ENCODE measurements at regions not wholly inside any gene's neighbourhood (a gene's known extent, or its start where the extent isn't known, plus 50 kb on each side); places are given as distances from the start of the nearest gene placed in this dataset.

DNA sequence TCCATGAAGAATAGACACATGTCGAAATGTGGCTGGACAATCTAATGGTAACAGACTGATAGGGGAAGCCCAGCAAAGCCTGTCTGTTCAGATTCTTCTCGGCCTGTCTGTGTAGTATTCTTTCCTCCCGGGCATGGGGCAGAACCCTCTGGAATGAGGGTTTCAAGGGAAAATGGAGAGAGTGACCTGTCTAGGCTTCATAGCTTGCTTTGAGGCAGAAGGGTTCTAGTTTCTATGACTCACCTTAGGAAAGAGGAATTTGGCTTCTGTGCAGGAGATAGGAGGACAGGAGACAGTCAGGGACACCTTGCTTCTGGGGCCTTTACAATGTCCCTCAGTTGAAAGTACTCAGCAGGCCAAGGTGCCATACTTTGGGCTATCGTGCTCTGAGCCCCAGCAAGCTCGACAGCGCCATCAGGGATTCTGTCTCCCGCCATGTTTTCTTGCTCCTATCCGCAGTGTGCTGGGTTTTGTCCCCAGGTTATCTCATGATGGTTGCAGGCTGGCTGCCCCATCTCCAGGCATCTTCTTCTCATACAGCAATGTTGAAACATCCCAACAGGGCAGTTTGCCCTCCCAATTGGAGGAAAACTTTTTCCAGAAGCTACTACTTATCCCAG is 74.7 kb upstream of the TLK1 start:
- H3K4me3 ChIP-seq (ENCODE audit: low read length): no peak overlapping the region
- TF ChIP-seq, protein P1, sequence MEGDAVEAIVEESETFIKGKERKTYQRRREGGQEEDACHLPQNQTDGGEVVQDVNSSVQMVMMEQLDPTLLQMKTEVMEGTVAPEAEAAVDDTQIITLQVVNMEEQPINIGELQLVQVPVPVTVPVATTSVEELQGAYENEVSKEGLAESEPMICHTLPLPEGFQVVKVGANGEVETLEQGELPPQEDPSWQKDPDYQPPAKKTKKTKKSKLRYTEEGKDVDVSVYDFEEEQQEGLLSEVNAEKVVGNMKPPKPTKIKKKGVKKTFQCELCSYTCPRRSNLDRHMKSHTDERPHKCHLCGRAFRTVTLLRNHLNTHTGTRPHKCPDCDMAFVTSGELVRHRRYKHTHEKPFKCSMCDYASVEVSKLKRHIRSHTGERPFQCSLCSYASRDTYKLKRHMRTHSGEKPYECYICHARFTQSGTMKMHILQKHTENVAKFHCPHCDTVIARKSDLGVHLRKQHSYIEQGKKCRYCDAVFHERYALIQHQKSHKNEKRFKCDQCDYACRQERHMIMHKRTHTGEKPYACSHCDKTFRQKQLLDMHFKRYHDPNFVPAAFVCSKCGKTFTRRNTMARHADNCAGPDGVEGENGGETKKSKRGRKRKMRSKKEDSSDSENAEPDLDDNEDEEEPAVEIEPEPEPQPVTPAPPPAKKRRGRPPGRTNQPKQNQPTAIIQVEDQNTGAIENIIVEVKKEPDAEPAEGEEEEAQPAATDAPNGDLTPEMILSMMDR (conservative IDR thresholded peaks at IDR 0.05; ENCODE audit: low read depth, low read length): no peak
- no peak for DNase-seq (ENCODE audit: low read depth)

GRCh38 chr2:171230176-171230575 is 69.5 kb upstream of the TLK1 start:
- H3K4me3 ChIP-seq (ENCODE audit: low read length): no peak overlapping the region
- TF ChIP-seq, protein P1 (conservative IDR thresholded peaks at IDR 0.05; ENCODE audit: low read depth, low read length): no peak
- no peak for DNase-seq (ENCODE audit: low read depth)

GRCh38 chr2:171228826-171229225 is 68.1 kb upstream of the TLK1 start:
- no peak overlapping the region for H3K4me3 ChIP-seq (ENCODE audit: low read length)
- TF ChIP-seq, protein P1 (conservative IDR thresholded peaks at IDR 0.05; ENCODE audit: low read depth, low read length): no peak
- no peak for DNase-seq (ENCODE audit: low read depth)

GRCh38 chr2:171227066-171227782 is 66.5 kb upstream of the TLK1 start:
- DNase-seq (ENCODE audit: low read depth): no peak
- H3K4me3 ChIP-seq (ENCODE audit: low read length): no peak overlapping the region
- TF ChIP-seq, protein P1 (conservative IDR thresholded peaks at IDR 0.05; ENCODE audit: low read depth, low read length): no peak

GRCh38 chr2:171226461-171226860 is 65.8 kb upstream of the TLK1 start:
- TF ChIP-seq, protein P1 (conservative IDR thresholded peaks at IDR 0.05; ENCODE audit: low read depth, low read length): no peak
- DNase-seq (ENCODE audit: low read depth): no peak
- H3K4me3 ChIP-seq (ENCODE audit: low read length): no peak overlapping the region

DNA sequence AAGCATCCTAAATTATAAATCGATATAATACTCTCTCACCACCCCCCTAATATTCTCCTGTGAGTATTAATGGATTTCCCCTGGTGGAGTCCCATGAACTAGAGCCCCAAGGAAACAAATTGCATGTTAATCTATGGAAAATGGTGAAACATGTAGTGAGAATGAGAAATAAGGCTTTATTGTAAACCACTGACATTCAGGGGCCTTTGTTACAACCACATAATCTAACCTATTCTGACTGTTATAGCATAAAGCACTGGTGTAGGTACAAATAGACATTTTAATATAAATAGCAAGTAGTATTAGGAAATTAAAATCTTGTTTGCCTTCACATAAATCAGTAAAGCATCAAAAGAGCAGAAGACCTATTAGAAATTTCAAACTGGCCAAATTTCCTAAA is 65.3 kb upstream of the TLK1 start:
- DNase-seq (ENCODE audit: low read depth): no peak
- H3K4me3 ChIP-seq (ENCODE audit: low read length): no peak overlapping the region
- TF ChIP-seq, protein P1 (conservative IDR thresholded peaks at IDR 0.05; ENCODE audit: low read depth, low read length): no peak
